H1 (cell line): ENCODE measurements at regions not wholly inside any gene's neighbourhood (a gene's known extent, or its start where the extent isn't known, plus 50 kb on each side); places are given as distances from the start of the nearest gene placed in this dataset.
A peak's percentile ranks its signal among the peaks of the same experiment; 100 is the strongest.

ENCODE experiments used
- ASH2L ChIP-seq: fragments of 200-600, 300-600 bp; sonication (generic); IDR thresholded peaks from one replicate; pipeline ENCODE4 v1.7.1; 2017; ENCODE audit warnings: low read length
- BCL11A ChIP-seq, 2 experiments: IDR thresholded peaks; one replicate each; pipeline ENCODE4 v1.6.1; 2011; ENCODE audit warnings: low read depth in 2 of 2, low read length in 2 of 2, mild to moderate bottlenecking in 2 of 2
- CBX5 ChIP-seq: fragments of 300-800, 300-1000 bp; sonication (generic); IDR thresholded peaks from 2 replicates; pipeline ENCODE4 v1.7.1; 2016; ENCODE audit warnings: antibody characterized with exemption, low read length, low read depth
- CBX8 ChIP-seq: fragments of 300-800, 300-1000 bp; sonication (generic); IDR thresholded peaks from 2 replicates; pipeline ENCODE4 v1.7.1; 2016; ENCODE audit warnings: low read depth, low read length, borderline replicate concordance
- CHD7 ChIP-seq: fragments of 300-600 bp; sonication (generic); IDR thresholded peaks from 2 replicates; pipeline ENCODE4 v1.7.1; 2012; ENCODE audit warnings: low read length, moderate library complexity, mild to moderate bottlenecking, inconsistent platforms; ENCODE audit not compliant: insufficient replicate concordance
- JUND ChIP-seq: IDR thresholded peaks from 2 replicates; pipeline ENCODE4 v1.6.1; 2011; ENCODE audit warnings: mild to moderate bottlenecking, improper control_type of control experiment, low read length
- MAX ChIP-seq: IDR thresholded peaks from 2 replicates; pipeline ENCODE4 v1.6.1; 2012; ENCODE audit warnings: inconsistent platforms
- NRF1 ChIP-seq: IDR thresholded peaks from 2 replicates; pipeline ENCODE4 v1.6.1; 2011; ENCODE audit warnings: mild to moderate bottlenecking, low read depth, low read length, improper control_type of control experiment
- SP2 ChIP-seq: IDR thresholded peaks from 2 replicates; pipeline ENCODE4 v1.6.1; 2012; ENCODE audit warnings: mild to moderate bottlenecking, low read length, inconsistent platforms
- TAF7 ChIP-seq: optimal IDR thresholded peaks from 2 replicates; pipeline ENCODE3; 2011; ENCODE audit warnings: low read depth, mild to moderate bottlenecking, inconsistent platforms, low read length, moderate library complexity, borderline replicate concordance
- TBP ChIP-seq: IDR thresholded peaks from 2 replicates; pipeline ENCODE4 v1.6.1; 2011; ENCODE audit warnings: low read depth, low read length, improper control_type of control experiment

GRCh38 chr6:27132532-27133280, 114.8 kb upstream of the PRSS16 start (continued):
- no peak for TF ChIP-seq CHD7
- no peak for TF ChIP-seq CBX8
- TF ChIP-seq ASH2L = peak; percentile 69
- TF ChIP-seq TBP = peak; percentile 98
- TF ChIP-seq CBX5 = no peak
- peak; percentile 34 for TF ChIP-seq MAX
- TF ChIP-seq BCL11A (IDR thresholded peaks at IDR 0.05; ENCODE audit: low read depth in 2 of 2, low read length in 2 of 2) = no peak
- TF ChIP-seq JUND = no peak
- peak; percentile 94 for TF ChIP-seq TAF7
- TF ChIP-seq SP2 = no peak
- peak; percentile 35; the same call in 1 of the 2 replicates for TF ChIP-seq NRF1
